Activated T-helper 1 cell treated with anti-CD3 and anti-CD28 coated beads, Interleukin-2, amount 50 U/mL, for 16 hours (primary cell): ENCODE measurements at regions not wholly inside any gene's neighbourhood (a gene's known extent, or its start where the extent isn't known, plus 50 kb on each side); places are given as distances from the start of the nearest gene placed in this dataset.
"Not testable (repeated sequence)": the region's sequence is repeated elsewhere in the genome, so short reads cannot be mapped to it uniquely, and the experiment has no call there.

Source experiments
- DNase-seq, 2 donors: peaks; one replicate each; pipeline ENCODE4 v3.0.0-alpha.2; 2020; ENCODE audit warnings: low read depth in 1 of 2, low spot score in 1 of 2

DNA sequence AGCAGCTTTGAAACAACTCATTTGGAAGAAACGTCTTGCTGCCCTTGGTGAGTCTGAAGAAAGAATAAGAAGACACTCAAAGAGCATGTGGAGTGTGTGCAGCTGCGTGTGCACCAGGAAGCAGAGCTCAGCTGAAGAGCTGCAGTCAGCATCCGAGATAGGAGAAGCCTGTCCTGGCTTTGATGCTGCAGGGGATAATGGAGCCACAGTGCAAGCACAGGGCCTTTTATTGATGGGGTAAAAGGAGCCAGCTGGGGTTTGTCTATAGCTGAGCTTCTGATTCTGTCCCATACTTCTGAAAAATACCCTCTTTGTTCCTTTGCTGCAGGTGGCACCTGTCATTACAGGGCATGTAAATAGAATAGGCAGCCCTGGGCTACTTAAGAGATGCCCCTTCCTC is 375.7 kb upstream of the ZNF462 start:
- DNase-seq, result no peak

DNA sequence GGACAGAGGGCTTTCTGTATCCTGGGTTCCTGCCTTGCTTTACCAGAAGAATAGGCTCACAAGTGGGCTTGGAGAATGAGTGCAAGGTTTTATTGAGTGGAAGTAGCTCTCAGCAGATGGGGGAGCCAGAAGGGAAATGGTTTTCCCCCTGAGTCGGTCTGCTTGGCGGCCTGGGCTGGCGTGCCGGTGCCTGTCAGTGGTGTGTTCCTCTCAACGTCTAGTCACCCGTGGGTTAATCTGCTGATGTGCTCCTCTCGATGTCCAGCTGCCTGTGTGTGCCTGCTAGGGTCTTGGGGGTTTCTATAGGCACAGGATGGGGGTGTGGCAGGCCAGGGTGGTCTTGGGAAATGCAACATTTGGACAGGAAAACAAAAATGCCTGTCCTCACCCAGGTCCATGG is 370.8 kb upstream of the ZNF462 start:
- not testable (repeated sequence) for DNase-seq

DNA sequence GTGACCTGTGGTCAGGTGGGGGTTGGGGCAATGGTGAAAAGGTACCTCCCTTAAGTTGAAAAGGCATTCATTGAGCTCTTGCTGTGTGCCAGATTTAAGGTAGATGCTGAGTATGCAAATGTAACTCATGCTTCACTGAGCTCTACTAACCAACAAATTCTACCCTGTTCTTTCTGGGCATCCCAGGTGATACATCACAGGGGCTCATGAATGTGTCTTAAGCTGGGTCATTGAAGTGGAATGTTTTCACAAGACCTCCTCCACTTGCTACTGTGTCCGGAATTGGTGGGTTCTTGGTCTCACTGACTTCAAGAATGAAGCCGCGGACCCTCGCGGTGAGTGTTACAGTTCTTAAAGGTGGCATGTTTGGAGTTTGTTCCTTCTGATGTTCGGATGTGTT is 362.8 kb upstream of the ZNF462 start:
- DNase-seq, result no peak

DNA sequence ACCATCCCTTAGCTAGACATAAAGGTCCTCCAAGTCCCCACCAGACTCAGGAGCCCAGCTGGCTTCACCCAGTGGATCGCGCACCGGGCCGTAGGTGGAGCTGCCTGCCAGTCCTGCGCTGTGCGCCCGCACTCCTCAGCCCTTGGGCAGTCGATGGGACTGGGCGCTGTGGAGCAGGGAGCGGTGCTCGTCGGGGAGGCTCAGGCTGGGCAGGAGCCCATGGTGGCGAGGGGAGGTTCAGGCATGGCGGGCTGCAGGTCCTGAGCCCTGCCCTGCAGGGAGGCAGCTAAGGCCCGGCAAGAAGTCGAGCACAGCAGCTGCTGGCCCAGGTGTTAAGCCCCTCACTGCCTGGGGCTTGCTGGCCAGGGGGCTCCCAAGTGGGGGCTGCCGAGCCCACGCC is 361.8 kb upstream of the ZNF462 start:
- not testable (repeated sequence) for DNase-seq

DNA sequence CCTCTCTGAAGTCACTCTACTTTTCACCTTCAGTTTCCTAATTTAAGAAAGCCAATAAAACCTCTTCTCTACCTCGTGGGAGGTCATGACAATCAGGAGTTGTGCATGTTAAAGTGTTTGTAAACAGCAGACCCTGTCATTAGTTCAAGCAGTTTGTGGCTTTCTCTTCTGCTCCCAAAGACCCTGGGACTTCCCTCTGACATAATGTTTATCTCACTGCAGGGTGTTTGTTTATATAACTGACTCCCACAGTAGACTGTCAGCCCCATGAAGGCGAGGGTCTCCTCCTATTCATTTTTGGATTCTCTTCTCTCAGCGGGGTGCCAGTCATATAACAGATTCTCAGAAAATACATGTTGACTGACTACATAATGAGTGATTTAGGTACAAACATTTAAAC is 360.0 kb upstream of the ZNF462 start:
- DNase-seq, result no peak

DNA sequence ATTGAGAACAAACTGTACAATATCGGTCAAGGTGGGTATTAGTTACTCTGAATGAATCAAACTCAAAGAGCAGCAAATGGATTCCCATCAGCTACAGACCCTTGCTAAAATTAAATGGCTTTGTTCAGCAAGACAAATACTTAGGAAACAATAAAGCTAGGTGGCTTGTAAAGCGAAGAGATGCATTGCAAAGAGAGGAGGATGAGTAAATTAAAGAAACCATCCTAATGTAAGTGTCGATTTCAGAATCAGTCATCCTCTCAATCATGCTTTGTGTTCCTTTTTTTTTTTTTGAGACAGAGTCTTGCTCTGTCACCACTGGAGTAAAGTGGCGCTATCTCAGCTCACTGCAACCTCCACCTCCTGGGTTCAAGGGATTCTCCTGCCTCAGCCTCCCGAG is 359.2 kb upstream of the ZNF462 start:
- no peak for DNase-seq

DNA sequence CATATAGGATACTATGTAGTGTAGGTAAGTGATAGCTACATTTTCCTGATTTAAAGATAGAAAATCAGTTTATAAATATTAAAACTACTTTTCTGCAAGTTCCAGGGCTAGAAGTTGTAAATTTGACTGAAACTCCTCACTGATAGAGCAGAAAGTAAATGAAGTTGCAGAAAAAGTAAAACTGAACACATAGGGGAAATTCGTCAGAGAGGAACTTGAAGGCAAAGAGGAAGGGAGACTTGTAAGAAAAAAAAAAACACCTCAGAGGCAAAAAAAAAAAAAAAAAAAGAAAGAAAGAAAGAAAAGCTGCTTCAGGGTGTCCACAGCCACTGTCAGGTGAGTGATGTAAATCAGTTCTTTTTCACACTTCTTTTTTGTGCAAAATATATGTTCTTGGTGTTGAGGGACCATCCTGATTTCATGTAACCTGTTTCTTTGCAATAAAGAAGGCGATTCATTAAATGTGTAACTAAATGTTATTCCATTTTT is 336.2 kb upstream of the ZNF462 start:
- no peak for DNase-seq

DNA sequence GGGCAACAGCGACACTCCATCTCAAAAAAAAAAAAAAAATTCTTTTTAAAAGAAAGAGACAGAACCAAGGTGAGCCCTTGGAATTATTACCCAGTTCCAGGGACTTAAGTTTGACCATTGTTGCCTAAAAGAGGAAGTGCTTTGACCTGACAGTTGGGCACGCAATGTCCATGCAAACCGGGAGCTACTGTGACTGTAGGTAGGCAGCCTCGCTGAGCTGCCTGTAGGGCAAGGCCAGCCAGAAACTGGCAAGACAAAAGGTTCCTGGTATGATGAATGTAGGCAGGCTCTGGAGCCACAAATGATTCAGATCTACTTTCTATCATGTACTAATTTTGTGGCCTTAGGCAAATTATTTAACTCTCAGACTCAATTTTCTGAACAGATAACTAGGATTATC is 334.8 kb upstream of the ZNF462 start:
- no peak for DNase-seq

DNA sequence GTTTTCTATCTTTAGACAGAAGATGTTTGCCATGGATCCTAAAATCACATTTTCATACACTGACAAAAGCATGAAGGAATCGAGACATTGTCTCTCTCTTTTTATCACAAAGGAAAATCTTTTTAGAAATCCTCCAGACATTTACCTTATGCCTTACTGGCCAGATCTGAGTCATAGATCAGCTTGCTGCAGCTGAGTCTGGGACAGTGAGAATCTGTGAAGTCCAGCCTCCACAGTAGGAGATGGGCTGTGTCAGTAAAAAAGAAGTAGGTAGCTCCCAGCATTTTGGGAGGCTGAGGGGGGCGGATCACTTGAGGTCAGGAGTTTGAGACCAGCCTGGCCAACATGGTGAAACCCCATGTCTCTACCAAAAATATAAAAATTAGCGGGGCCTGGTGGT is 333.4 kb upstream of the ZNF462 start:
- DNase-seq, result no peak

DNA sequence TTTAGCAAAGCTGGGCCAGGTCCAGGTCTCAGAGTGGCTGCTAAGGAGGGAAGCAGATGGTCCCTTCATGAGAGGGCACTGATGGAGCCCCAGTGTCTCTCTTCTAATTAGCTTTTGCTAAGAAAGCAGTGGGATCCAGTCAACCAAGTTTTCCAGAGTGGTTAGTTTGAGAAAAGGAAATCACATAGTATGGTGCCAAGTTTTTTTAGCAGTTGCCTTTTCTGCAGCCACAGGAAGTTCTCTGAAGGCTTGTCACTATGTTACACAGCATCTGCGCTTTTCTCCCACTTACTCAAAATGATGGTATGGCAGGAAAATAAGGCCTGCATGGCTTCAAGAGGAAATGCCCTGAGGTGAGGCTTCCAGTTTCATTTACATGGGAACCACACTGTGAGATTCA is 331.5 kb upstream of the ZNF462 start:
- DNase-seq, result no peak

DNA sequence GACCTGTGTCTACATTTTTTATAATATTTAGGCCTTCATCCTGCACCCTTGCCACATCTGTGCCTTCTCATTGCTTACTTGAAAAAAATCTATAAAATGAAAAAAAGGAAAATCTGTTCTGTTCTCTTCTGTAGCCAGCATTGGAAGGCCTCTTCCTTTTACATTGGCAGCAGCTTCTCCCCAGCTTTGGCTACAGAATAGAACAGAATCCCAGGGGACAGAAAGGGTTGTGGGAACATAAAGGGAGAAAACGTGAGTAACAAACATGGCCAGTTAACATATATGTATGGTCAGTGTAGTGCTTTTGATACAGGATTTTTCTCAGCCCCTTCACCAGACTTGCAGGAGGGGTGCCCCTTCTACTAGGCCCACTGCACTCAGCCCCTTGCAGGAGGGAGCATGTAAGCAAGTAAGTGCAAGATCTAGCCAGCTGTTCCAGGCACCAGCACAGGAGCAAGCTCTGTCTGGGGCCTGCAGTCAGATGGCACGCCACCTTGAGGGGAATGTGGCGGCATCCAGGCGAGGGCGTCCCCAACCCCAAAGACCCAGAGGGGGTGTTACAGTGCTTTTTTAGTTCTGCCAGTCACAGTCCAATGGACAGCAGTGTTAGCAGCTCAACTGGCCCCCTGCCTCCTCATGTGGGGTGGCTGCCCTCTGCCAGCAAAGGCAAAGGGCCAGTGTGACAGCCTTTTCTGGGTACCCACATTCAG is 330.5 kb upstream of the ZNF462 start:
- DNase-seq, result no peak

DNA sequence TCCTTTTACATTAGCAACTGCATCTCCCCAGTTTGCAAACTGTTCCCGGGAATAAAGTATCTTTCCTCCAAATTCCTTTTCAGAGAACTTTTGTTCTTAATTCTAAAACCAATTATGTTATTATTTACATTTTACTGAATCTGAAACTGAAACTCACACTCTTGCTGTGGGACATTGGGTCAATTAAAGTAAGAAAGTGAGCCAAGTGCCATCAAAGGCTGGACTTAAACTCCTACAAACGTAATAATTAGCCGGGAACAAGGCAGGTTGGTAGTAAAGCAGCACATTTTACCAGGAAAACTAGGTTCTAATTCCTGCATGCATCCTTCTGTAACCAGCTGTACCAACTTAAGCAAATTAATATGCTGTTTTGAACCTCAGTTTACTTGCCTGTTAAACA is 328.2 kb upstream of the ZNF462 start:
- DNase-seq, result no peak

DNA sequence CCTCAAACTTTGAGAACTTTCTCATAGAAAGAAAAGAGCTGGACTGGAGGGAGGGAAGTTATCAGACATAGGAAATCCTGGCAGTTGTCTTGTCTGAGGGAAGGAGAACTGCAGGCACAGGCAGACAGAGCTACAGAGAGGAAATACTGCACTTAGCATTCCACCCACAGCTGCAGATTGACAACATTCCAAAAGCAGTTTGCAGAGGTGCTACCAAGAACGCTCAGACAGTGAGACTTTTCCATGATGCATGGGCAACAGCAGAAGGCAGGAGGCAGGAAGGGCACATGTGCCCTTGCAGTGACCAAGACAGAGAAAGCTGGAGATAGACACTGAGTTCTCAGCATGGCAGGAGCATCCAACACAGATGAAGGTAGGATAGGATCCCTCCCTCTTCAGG is 327.5 kb upstream of the ZNF462 start:
- DNase-seq, result no peak

DNA sequence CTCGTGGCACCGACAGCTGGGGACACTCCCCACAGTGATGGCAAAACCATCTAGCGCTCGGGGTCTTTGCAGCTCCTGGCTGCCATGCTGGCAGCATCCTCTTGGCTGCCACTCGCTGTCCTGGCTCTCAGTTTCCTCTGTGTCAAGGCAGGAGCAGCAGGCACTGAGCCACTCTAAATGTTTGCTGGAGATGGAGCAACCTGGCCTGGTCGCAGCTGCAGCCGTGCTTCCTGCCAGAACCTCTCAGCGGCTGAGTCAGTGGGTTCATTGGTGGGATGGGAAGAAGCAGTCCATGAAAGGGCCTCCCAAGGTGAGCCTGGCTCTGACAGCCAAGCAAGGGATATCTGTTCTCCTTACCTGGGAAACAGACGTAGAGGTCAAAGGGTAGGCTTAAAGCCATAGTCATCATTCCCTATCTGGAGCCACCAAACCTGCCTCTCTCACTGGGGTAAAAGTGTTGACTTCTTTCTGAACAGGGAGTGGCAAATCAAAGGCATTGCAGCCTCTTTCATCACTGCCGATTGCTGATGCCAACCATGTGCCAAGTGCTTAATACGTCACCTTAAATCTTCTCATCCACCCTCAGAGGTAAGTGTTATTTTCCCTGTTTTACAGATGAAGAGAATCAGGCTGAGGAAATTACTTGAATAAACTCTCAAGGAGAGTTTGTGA is 304.8 kb upstream of the ZNF462 start:
- no peak for DNase-seq

DNA sequence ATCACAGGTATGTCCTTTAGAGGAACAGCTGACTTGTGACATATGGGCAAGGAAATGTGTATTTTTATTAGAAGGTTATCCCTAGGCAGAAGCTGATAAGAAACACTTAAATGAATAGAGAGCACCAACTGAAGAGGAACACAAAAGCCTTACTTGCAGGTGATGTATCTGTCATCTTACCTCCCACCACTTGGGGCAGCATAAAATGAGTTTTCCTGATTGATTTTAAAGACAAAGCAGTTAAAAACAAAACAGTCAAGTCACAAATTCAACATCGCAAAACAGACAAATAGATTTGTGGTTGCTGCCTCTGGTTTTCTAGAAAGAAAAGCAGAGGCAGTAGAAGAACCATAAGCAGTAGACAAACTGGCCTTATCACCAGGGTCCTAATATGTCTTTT is 302.4 kb upstream of the ZNF462 start:
- no peak for DNase-seq

DNA sequence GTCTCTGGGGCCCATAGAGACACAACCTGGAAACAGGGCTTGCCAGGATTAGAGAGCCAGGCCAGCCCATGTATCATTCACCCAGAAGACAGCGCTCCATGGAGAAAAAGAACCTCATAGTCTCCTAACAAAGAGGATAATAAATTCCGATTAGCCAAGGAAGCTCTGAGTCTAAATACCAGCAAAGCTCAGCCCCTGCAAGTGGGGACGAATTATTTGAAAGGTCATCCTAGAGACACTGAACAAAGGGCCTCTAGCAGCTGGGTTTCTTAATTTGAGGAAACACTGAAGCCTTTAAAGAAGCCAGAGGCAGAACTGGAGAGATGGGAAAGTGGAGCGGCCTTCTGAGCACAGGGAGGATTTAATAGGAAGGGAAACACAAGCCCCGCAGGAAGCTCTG is 287.1 kb upstream of the ZNF462 start:
- no peak for DNase-seq

DNA sequence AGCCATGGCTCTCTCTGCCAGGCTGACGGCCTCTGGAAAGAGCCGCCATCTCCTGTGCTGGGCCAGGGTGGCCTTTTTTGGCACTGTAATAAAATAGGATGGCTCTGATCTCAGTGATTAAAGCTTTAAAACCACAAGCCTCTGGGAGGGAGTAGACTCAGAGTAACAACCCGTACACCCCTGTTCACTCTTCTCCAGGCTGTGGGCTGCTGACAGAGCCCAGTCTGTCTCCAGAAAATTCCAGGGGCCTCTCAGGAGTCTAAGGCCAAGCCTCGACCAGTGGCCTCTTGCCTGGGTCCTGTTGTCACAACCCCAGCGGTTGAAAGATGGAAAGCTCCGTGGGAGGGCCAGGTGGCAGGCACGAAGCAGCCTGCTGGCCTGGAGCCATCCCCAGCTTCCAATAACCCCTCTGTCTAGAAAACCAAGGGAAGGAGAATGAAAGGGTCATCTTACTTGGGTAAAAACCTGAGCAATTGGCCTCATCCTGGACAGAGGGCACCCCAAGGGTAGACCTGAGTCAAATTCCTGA is 286.7 kb upstream of the ZNF462 start:
- no peak for DNase-seq

DNA sequence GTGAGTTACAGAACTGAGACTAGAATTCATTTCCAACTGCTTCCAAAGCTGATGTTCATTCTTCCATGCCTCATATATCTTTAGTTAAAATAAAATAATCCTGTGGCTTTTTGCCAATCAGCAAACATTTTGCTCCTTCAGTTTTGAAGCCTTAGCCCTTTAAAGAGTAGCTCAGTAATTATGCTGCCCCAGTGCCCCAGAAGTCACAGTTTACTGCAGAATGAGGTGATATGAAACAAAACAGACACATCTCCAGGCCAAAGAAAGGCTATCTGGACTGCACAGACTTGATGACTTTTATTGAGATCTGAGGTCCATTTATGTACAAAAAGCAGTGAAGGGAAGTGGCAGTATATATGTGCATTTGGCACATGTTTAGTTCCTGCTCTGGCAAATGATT is 285.8 kb upstream of the ZNF462 start:
- no peak for DNase-seq

DNA sequence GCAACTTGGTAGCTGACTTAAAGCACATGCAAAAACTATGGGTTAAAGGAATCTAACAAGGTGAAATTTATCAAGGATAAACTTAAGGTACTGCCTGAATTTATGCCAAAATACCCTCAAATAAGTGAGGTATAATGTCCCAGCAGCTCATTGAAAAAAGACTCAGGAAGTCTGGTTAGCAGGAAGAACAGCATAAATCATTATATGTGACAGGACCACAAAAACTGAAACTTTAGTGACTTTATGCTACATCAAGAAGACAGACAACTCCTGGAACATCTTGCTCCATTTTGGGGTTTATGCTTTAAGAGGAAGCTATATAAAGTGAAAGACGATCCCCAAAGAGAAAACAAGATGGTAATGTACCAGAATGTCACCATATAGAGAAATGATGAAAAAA is 282.4 kb upstream of the ZNF462 start:
- DNase-seq, result no peak

DNA sequence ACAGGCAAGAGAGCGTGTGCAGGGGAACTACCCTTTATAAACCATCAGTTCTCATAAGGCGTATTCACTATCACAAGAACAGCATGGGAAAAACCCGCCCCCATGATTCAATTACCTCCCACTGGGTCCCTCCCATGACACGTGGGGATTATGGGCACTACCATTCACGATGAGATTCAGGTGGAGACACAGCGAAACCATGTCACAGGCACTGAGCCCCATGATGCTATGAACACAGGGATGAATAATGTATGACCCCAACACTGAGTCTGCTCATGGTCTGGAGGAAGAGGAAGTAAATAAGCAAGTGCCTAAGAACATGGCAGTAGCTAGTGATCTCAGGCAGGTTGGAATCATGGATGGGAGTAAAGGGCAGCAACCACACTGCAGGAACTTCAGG is 281.0 kb upstream of the ZNF462 start:
- DNase-seq, result no peak

DNA sequence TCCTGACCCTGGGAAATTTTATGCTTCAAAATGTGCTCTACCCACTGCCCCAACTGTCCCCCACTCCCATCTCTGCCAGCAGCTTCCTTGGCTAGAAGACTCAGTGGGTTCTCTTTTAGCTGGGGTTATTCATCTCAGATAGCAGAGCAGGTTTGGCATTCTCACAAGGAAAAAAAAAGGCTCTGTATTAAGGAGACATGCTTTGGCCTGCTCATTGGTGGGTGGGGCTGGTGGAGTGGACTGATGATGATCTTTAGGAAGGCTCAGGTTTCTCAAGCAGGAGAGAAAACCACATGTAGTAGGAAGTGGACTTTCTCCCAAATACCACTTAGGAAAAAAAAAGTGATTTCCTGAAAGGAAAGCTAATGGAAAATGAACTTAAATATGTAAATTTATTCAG is 279.2 kb upstream of the ZNF462 start:
- DNase-seq, result no peak

DNA sequence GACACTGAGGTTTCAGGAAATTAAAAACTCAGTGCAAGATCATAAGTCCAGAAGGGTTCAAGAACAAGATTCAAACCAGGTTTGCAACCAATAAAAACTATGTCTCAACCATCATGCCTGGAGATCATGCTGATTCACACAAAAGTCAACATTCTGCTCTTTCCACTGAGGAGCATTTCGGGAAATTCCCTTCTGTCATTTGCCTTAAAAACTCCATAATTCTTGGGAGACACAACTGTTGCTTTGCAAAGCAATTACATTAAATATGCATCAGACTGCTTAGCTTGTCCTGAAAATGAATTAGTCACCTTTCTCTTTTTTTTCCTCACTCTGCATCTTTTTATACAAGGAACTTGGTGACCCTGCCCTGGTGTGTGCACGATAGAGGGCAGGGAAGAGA is 275.9 kb upstream of the ZNF462 start:
- DNase-seq, result no peak

DNA sequence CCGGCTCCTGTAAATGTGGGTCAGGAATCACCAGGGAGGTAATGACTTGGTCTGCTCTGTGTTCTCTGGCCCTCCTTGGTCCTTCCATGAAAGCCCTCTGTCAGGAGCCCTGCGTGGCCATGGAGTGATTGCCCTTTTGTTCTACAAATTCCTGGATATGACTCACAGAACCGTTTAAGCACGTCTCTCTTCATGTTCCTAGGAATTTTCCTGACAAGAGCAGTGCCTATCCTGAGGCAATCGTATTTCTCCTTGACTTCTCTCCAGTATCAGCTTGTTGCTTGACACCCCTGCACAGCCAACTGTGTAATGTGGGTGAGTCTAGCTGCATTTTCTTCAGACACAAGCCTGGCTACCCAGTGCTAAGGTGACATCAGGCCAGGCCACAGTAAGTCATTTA is 274.3 kb upstream of the ZNF462 start:
- DNase-seq, result no peak
